Activated CD4-positive, alpha-beta memory T cell treated with anti-CD3 and anti-CD28 coated beads, Interleukin-2, amount 10 ng/mL, durations not matched to agents 7 days and 5 days (primary cell): ENCODE measurements at regions not wholly inside any gene's neighbourhood (a gene's known extent, or its start where the extent isn't known, plus 50 kb on each side); places are given as distances from the start of the nearest gene placed in this dataset.

Experiments
- CTCF ChIA-PET: fragments of 350-600 bp; sonication (Branson Sonifier 250); formaldehyde crosslinking; loops from one replicate; lab custom pipeline; 2021; ENCODE audit warnings: antibody characterized with exemption, inconsistent platforms; lab: Charles Lee
- POLR2A ChIA-PET: fragments of 350-600 bp; sonication (Branson Sonifier 250); formaldehyde crosslinking; loops from one replicate; lab custom pipeline; 2021; ENCODE audit warnings: antibody characterized with exemption; lab: Charles Lee
- DNase-seq: peaks from one replicate; pipeline ENCODE4 v3.0.0-alpha.2; 2020
- H3K27ac Mint-ChIP-seq: one replicate; pipeline ENCODE4 v1.8.0; 2021; ENCODE audit warnings: mild to moderate bottlenecking, mixed read lengths
- H3K27me3 Mint-ChIP-seq: one replicate; pipeline ENCODE4 v1.8.0; 2021; ENCODE audit warnings: mixed read lengths
- H3K36me3 Mint-ChIP-seq: one replicate; pipeline ENCODE4 v1.8.0; 2021; ENCODE audit warnings: low read depth, mixed read lengths
- H3K4me1 Mint-ChIP-seq: one replicate; pipeline ENCODE4 v1.8.0; 2021; ENCODE audit warnings: mixed read lengths
- H3K4me3 Mint-ChIP-seq: one replicate; pipeline ENCODE4 v1.8.0; 2021; ENCODE audit warnings: mild to moderate bottlenecking, mixed read lengths
- H3K9me3 Mint-ChIP-seq: one replicate; pipeline ENCODE4 v1.8.0; 2021; ENCODE audit warnings: mixed read lengths

- DNase-seq = no peak
- H3K27ac Mint-ChIP-seq = peak overlapping the region; percentile 94
- H3K27me3 Mint-ChIP-seq = no peaks in the 10 kb centered on the region
- peaks cover 35% of the 10 kb centered on the region for H3K36me3 Mint-ChIP-seq
- no peaks in the 10 kb centered on the region for H3K9me3 Mint-ChIP-seq
- peaks cover 55% of the 10 kb centered on the region for H3K4me1 Mint-ChIP-seq
- ChIA-PET CTCF (interaction anchor here (1.4 to 3.5 kb wide), 8 partner anchors 15 to 960 kb away, joined by 4 to 22 read pairs (median 8); partner anchors contain the start of gene ID2), POLR2A (interaction anchor here (0.8 to 5.0 kb wide), 16 partner anchors 9 to 960 kb away, joined by 3 to 144 read pairs (median 18); partner anchors contain the start of gene ID2)
- peak overlapping the region; percentile 8 for H3K4me3 Mint-ChIP-seq
These were observed 807.1 kb downstream of the RNF144A start for GRCh38 chr2:7724336-7724735.

- peak overlapping the region; percentile 94 for H3K27ac Mint-ChIP-seq
- peaks cover 44% of the 10 kb centered on the region for H3K36me3 Mint-ChIP-seq
- no peaks in the 10 kb centered on the region for H3K9me3 Mint-ChIP-seq
- peak; percentile 63 for DNase-seq
- ChIA-PET CTCF (interaction anchor here (0.6 to 3.5 kb wide), 22 partner anchors 16 to 962 kb away, joined by 3 to 22 read pairs (median 4); partner anchors contain the start of gene ID2), POLR2A (interaction anchor here (0.6 to 5.0 kb wide), 46 partner anchors 10 to 959 kb away, joined by 3 to 144 read pairs (median 4); partner anchors contain the start of gene ID2)
- no peaks in the 10 kb centered on the region for H3K27me3 Mint-ChIP-seq
- H3K4me3 Mint-ChIP-seq = peak overlapping the region; percentile 80
- H3K4me1 Mint-ChIP-seq = peaks cover 58% of the 10 kb centered on the region
These were observed 808.1 kb downstream of the RNF144A start for GRCh38 chr2:7725171-7725849.

- ChIA-PET CTCF (interaction anchor here (0.6 to 3.5 kb wide), 21 partner anchors 19 to 962 kb away, joined by 3 to 22 read pairs (median 4); partner anchors contain the start of gene ID2), POLR2A (interaction anchor here (0.8 to 5.0 kb wide), 39 partner anchors 10 to 959 kb away, joined by 3 to 144 read pairs (median 6); partner anchors contain the start of gene ID2)
- Mint-ChIP-seq H3K27me3 (no peaks in the 10 kb centered on the region), H3K4me1 (peaks cover 60% of the 10 kb centered on the region), H3K36me3 (peaks cover 50% of the 10 kb centered on the region), H3K27ac (peak overlapping the region; percentile 94), H3K4me3 (peak overlapping the region; percentile 80), H3K9me3 (no peaks in the 10 kb centered on the region)
- DNase-seq = no peak
These were observed 808.6 kb downstream of the RNF144A start for GRCh38 chr2:7725850-7726242.

GRCh38 chr2:7726989-7727388 is 809.8 kb downstream of the RNF144A start:
- H3K4me1 Mint-ChIP-seq = peaks cover 64% of the 10 kb centered on the region
- CTCF ChIA-PET = interaction anchor here (0.7 to 3.5 kb wide), 7 partner anchors 14 to 953 kb away, joined by 3 to 22 read pairs (median 6); no protein-coding TSS in a partner anchor

GRCh38 chr2:7728388-7728787 is 811.2 kb downstream of the RNF144A start:
- Mint-ChIP-seq H3K27me3 (no peaks in the 10 kb centered on the region), H3K36me3 (peaks cover 68% of the 10 kb centered on the region), H3K9me3 (no peaks in the 10 kb centered on the region), H3K4me3 (peak overlapping the region; percentile 80), H3K27ac (peak overlapping the region; percentile 94), H3K4me1 (peaks cover 61% of the 10 kb centered on the region)
- DNase-seq = no peak
- POLR2A ChIA-PET = interaction anchor here (1.2 to 5.0 kb wide), 16 partner anchors 12 to 956 kb away, joined by 3 to 144 read pairs (median 23); partner anchors contain the start of gene ID2
- CTCF ChIA-PET = interaction anchor here (1.0 to 1.5 kb wide), 2 partner anchors 12 to 57 kb away, joined by 3 to 5 read pairs; no protein-coding TSS in a partner anchor

More at GRCh38 chr2:7726989-7727388, 809.8 kb downstream of the RNF144A start:
- POLR2A ChIA-PET = interaction anchor here (0.9 to 5.0 kb wide), 28 partner anchors 14 to 958 kb away, joined by 3 to 144 read pairs (median 8); partner anchors contain the start of gene ID2
- peak; percentile 39 for DNase-seq
- peaks cover 60% of the 10 kb centered on the region for H3K36me3 Mint-ChIP-seq
- peak overlapping the region; percentile 94 for H3K27ac Mint-ChIP-seq
- no peaks in the 10 kb centered on the region for H3K27me3 Mint-ChIP-seq
- peak overlapping the region; percentile 80 for H3K4me3 Mint-ChIP-seq
- H3K9me3 Mint-ChIP-seq = no peaks in the 10 kb centered on the region

- CTCF ChIA-PET = interaction anchor here (0.5 to 1.4 kb wide), 2 partner anchors 303 to 571 kb away, joined by 3 to 4 read pairs; no protein-coding TSS in a partner anchor
- H3K27ac Mint-ChIP-seq = peak overlapping the region; percentile 94
- H3K9me3 Mint-ChIP-seq = peaks cover 5% of the 10 kb centered on the region
- H3K4me3 Mint-ChIP-seq = peak overlapping the region; percentile 80
- peak; percentile 51 for DNase-seq
- POLR2A ChIA-PET = interaction anchor here (0.6 to 3.1 kb wide), 10 partner anchors 9 to 954 kb away, joined by 3 to 25 read pairs (median 4); partner anchors contain the start of gene ID2
- H3K27me3 Mint-ChIP-seq = no peaks in the 10 kb centered on the region
- peaks cover 80% of the 10 kb centered on the region for H3K36me3 Mint-ChIP-seq
- H3K4me1 Mint-ChIP-seq = peaks cover 50% of the 10 kb centered on the region
These were observed 813.2 kb downstream of the RNF144A start for GRCh38 chr2:7730449-7730848.

- H3K4me3 Mint-ChIP-seq = peak overlapping the region; percentile 80
- DNase-seq = no peak
- H3K27ac Mint-ChIP-seq = peak overlapping the region; percentile 94
- peaks cover 47% of the 10 kb centered on the region for H3K4me1 Mint-ChIP-seq
- no peaks in the 10 kb centered on the region for H3K27me3 Mint-ChIP-seq
- H3K36me3 Mint-ChIP-seq = peaks cover 81% of the 10 kb centered on the region
- peaks cover 5% of the 10 kb centered on the region for H3K9me3 Mint-ChIP-seq
- CTCF ChIA-PET = interaction anchor here (1.4 kb wide), 1 partner anchor 304 kb away, joined by 4 read pairs; no protein-coding TSS in a partner anchor
- POLR2A ChIA-PET = interaction anchor here (0.7 to 3.1 kb wide), 10 partner anchors 9 to 953 kb away, joined by 3 to 25 read pairs (median 4); partner anchors contain the start of gene ID2
These were observed 813.8 kb downstream of the RNF144A start for GRCh38 chr2:7730990-7731389.

GRCh38 chr2:7732497-7732896 is 815.3 kb downstream of the RNF144A start:
- Mint-ChIP-seq H3K4me1 (peaks cover 46% of the 10 kb centered on the region), H3K27me3 (no peaks in the 10 kb centered on the region), H3K36me3 (peaks cover 85% of the 10 kb centered on the region), H3K4me3 (no peak overlapping the region), H3K9me3 (peaks cover 11% of the 10 kb centered on the region), H3K27ac (no peak overlapping the region)
- no peak for DNase-seq
- CTCF ChIA-PET = no interaction called here
- POLR2A ChIA-PET = no interaction called here

GRCh38 chr2:7736646-7737305 is 819.6 kb downstream of the RNF144A start:
- ChIA-PET CTCF (no interaction called here), POLR2A (interaction anchor here (1.4 to 1.8 kb wide), 3 partner anchors 11 to 12 kb away, joined by 3 to 5 read pairs (median 4); no protein-coding TSS in a partner anchor)
- no peak overlapping the region for H3K4me3 Mint-ChIP-seq
- H3K27me3 Mint-ChIP-seq = no peaks in the 10 kb centered on the region
- DNase-seq = no peak
- peaks cover 23% of the 10 kb centered on the region for H3K4me1 Mint-ChIP-seq
- peaks cover 72% of the 10 kb centered on the region for H3K36me3 Mint-ChIP-seq
- no peak overlapping the region for H3K27ac Mint-ChIP-seq
- H3K9me3 Mint-ChIP-seq = peaks cover 13% of the 10 kb centered on the region

- H3K4me1 Mint-ChIP-seq = peaks cover 18% of the 10 kb centered on the region
- no peak overlapping the region for H3K4me3 Mint-ChIP-seq
- peaks cover 76% of the 10 kb centered on the region for H3K36me3 Mint-ChIP-seq
- peaks cover 23% of the 10 kb centered on the region for H3K9me3 Mint-ChIP-seq
- no peak overlapping the region for H3K27ac Mint-ChIP-seq
- H3K27me3 Mint-ChIP-seq = no peaks in the 10 kb centered on the region
- ChIA-PET POLR2A (no interaction called here), CTCF (interaction anchor here (1.3 to 1.7 kb wide), 2 partner anchors 44 to 67 kb away, joined by 3 to 4 read pairs; no protein-coding TSS in a partner anchor)
- DNase-seq = no peak
These were observed 821.4 kb downstream of the RNF144A start for GRCh38 chr2:7738596-7738995.

GRCh38 chr2:7740114-7740513 is 822.9 kb downstream of the RNF144A start:
- ChIA-PET POLR2A (interaction anchor here (1.0 to 2.1 kb wide), 3 partner anchors 9 to 14 kb away, joined by 4 to 8 read pairs (median 4); no protein-coding TSS in a partner anchor), CTCF (interaction anchor here (0.6 to 1.9 kb wide), 4 partner anchors 12 to 564 kb away, joined by 4 to 9 read pairs (median 6); no protein-coding TSS in a partner anchor)
- H3K36me3 Mint-ChIP-seq = peaks cover 79% of the 10 kb centered on the region
- no peak overlapping the region for H3K27ac Mint-ChIP-seq
- H3K4me3 Mint-ChIP-seq = no peak overlapping the region
- peaks cover 29% of the 10 kb centered on the region for H3K4me1 Mint-ChIP-seq
- no peak for DNase-seq
- no peaks in the 10 kb centered on the region for H3K27me3 Mint-ChIP-seq
- H3K9me3 Mint-ChIP-seq = peaks cover 27% of the 10 kb centered on the region

- Mint-ChIP-seq H3K4me1 (peaks cover 34% of the 10 kb centered on the region), H3K27ac (no peak overlapping the region), H3K9me3 (peaks cover 21% of the 10 kb centered on the region), H3K27me3 (no peaks in the 10 kb centered on the region), H3K36me3 (peaks cover 71% of the 10 kb centered on the region), H3K4me3 (no peak overlapping the region)
- no peak for DNase-seq
- POLR2A ChIA-PET = interaction anchor here (0.7 to 1.3 kb wide), 3 partner anchors 12 to 940 kb away, joined by 3 to 4 read pairs (median 4); no protein-coding TSS in a partner anchor
- CTCF ChIA-PET = no interaction called here
These were observed 825.1 kb downstream of the RNF144A start for GRCh38 chr2:7742301-7742700.
